ENCODE measurements at regions not wholly inside any gene's neighbourhood (a gene's known extent, or its start where the extent isn't known, plus 50 kb on each side); places are given as distances from the start of the nearest gene placed in this dataset.

- ATAC-seq (no peak), DNase-seq (no peak)
- Histone ChIP-seq H3K9me3 (no peaks in the 10 kb centered on the region), H3K27me3 (ENCODE audit: low read depth) (no peaks in the 10 kb centered on the region), H3K27ac (no peak overlapping the region), H3K4me1 (no peaks in the 10 kb centered on the region), H3K4me3 (no peak overlapping the region), H3K36me3 (no peaks in the 10 kb centered on the region)
- intact Hi-C loops (cut with DNase I) = loop anchor here (10.0 kb wide), 1 partner anchor 85 kb away; the partner anchor contains the start of gene BEX1
- TF ChIP-seq CTCF (IDR thresholded peaks at IDR 0.05) = no peak
These were observed 56.7 kb upstream of the NXF3 start for GRCh38 chrX:103149652-103150051.

GRCh38 chrX:103148075-103148474 lies 55.1 kb upstream of the NXF3 start:
- no peak for ATAC-seq
- TF ChIP-seq CTCF (IDR thresholded peaks at IDR 0.05) = no peak
- Histone ChIP-seq H3K27me3 (ENCODE audit: low read depth) (no peaks in the 10 kb centered on the region), H3K4me3 (no peak overlapping the region), H3K4me1 (no peaks in the 10 kb centered on the region), H3K36me3 (no peaks in the 10 kb centered on the region), H3K27ac (no peak overlapping the region), H3K9me3 (no peaks in the 10 kb centered on the region)
- DNase-seq = no peak
- intact Hi-C loops (cut with DNase I) = no loop called here

All from lower lobe of right lung (tissue), 2 donors.